HepG2 (cell line): ENCODE measurements at regions not wholly inside any gene's neighbourhood (a gene's known extent, or its start where the extent isn't known, plus 50 kb on each side); places are given as distances from the start of the nearest gene placed in this dataset.

Experiments
- MYNN ChIP-seq: sonication (generic); formaldehyde crosslinking; IDR thresholded peaks from 2 replicates; pipeline ENCODE4 v1.4.0; 2020; ENCODE audit warnings: mild to moderate bottlenecking, low read depth, missing genetic modification reagents
- TF ChIP-seq, protein P1 (sequence below): IDR thresholded peaks from 2 replicates; pipeline ENCODE4 v1.6.1; 2016; ENCODE audit warnings: low read depth
- TF ChIP-seq, protein P2 (sequence below): sonication (generic); IDR thresholded peaks from 2 replicates; pipeline ENCODE4 v1.6.1; 2016; ENCODE audit warnings: low read depth, borderline replicate concordance
- TF ChIP-seq, protein P3 (sequence below): IDR thresholded peaks from 2 replicates; pipeline ENCODE4 v1.6.1; 2016; ENCODE audit warnings: missing compliant biosample characterization, missing genetic modification reagents, borderline replicate concordance

DNA sequence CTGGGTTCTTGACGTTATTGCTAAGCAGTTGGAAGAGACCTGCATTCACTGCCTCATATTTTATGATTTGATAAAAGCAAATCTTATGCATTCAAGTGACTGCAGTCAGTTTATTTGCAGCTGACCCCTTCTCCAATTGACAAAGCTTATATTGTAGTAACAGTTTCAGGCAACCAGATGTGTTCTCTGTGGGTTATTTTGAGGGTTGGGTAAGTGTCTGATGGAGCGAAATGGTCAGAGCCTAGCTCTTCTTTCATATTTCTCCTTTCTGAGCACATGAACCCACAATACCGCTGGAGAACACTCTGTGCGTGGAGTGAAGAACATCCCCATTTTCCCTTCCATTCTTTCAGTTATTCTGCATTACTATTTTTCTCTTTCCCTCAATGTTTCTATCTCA is 125.8 kb upstream of the KCNH8 start:
- TF ChIP-seq, protein P1, sequence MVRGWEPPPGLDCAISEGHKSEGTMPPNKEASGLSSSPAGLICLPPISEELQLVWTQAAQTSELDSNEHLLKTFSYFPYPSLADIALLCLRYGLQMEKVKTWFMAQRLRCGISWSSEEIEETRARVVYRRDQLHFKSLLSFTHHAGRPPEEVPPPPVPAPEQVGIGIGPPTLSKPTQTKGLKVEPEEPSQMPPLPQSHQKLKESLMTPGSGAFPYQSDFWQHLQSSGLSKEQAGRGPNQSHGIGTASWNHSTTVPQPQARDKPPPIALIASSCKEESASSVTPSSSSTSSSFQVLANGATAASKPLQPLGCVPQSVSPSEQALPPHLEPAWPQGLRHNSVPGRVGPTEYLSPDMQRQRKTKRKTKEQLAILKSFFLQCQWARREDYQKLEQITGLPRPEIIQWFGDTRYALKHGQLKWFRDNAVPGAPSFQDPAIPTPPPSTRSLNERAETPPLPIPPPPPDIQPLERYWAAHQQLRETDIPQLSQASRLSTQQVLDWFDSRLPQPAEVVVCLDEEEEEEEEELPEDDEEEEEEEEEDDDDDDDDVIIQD (CRISPR knock-in tag), result no peak
- TF ChIP-seq, protein P2, sequence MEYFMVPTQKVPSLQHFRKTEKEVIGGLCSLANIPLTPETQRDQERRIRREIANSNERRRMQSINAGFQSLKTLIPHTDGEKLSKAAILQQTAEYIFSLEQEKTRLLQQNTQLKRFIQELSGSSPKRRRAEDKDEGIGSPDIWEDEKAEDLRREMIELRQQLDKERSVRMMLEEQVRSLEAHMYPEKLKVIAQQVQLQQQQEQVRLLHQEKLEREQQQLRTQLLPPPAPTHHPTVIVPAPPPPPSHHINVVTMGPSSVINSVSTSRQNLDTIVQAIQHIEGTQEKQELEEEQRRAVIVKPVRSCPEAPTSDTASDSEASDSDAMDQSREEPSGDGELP, result no peak
- TF ChIP-seq MYNN (CRISPR knock-in tag), result no peak
- TF ChIP-seq, protein P3, sequence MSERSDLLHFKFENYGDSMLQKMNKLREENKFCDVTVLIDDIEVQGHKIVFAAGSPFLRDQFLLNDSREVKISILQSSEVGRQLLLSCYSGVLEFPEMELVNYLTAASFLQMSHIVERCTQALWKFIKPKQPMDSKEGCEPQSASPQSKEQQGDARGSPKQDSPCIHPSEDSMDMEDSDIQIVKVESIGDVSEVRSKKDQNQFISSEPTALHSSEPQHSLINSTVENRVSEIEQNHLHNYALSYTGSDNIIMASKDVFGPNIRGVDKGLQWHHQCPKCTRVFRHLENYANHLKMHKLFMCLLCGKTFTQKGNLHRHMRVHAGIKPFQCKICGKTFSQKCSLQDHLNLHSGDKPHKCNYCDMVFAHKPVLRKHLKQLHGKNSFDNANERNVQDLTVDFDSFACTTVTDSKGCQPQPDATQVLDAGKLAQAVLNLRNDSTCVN (CRISPR knock-in tag), result no peak
